OCI-LY3 (cell line): ENCODE measurements at regions not wholly inside any gene's neighbourhood (a gene's known extent, or its start where the extent isn't known, plus 50 kb on each side); places are given as distances from the start of the nearest gene placed in this dataset.

ENCODE experiments used
- EZH2phosphoT487 ChIP-seq: fragments of 200-600 bp; shearing (Covaris generic); IDR thresholded peaks from 2 replicates; pipeline ENCODE4 v1.6.1; 2018; ENCODE audit warnings: antibody characterized with exemption, mixed run types, low read depth
- TF ChIP-seq, protein P1 (sequence below): fragments of 200-600, 300-600 bp; sonication (generic); IDR thresholded peaks from 2 replicates; pipeline ENCODE4 v1.5.1; 2014; ENCODE audit warnings: antibody characterized with exemption, low read length, low read depth

DNA sequence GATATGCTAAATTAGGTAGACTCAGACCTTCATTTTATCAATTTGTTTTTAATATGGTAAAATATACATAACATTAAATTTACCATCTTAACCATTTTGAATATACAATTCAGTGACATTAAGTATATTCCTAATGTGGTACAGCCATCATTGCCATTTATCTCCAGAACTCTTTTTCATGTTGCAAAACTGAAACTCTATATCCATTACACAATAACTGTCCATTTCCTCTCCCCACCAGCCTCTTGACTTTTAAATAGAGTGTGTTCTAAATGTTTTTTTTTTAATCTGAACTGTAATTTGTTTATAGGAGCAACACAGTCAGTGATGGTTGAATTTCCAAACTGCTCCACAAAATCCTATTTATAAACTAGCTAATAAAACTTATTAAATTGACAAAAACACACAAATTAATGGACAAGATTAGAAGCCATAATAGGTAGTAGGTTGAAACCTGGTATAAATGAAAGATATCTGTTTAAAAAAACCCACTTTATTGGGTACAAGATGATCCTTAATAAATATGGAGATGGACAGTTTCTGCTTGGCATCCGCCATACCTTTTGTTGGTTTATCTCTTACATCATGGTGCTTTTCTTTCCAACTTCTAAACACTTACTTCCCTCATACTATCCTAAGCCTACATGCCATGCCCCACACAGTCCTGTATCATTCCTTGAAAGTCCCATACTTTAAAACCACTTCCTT lies 142.4 kb downstream of the ZPLD1 start:
- TF ChIP-seq, protein P1, sequence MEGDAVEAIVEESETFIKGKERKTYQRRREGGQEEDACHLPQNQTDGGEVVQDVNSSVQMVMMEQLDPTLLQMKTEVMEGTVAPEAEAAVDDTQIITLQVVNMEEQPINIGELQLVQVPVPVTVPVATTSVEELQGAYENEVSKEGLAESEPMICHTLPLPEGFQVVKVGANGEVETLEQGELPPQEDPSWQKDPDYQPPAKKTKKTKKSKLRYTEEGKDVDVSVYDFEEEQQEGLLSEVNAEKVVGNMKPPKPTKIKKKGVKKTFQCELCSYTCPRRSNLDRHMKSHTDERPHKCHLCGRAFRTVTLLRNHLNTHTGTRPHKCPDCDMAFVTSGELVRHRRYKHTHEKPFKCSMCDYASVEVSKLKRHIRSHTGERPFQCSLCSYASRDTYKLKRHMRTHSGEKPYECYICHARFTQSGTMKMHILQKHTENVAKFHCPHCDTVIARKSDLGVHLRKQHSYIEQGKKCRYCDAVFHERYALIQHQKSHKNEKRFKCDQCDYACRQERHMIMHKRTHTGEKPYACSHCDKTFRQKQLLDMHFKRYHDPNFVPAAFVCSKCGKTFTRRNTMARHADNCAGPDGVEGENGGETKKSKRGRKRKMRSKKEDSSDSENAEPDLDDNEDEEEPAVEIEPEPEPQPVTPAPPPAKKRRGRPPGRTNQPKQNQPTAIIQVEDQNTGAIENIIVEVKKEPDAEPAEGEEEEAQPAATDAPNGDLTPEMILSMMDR, result no peak
- TF ChIP-seq EZH2phosphoT487, result no peak
